SIG-M5 treated with dmso at 0.1 percent for 504 hours (cell line): ENCODE measurements at regions not wholly inside any gene's neighbourhood (a gene's known extent, or its start where the extent isn't known, plus 50 kb on each side); places are given as distances from the start of the nearest gene placed in this dataset.

ENCODE experiments used
- DNase-seq: peaks from one replicate; lab custom pipeline; 2025; ENCODE audit not compliant: unreplicated experiment; lab: John Stamatoyannopoulos, UW

GRCh38 chr9:126088336-126088735, 238.3 kb upstream of the MVB12B start:
- no peak for DNase-seq

GRCh38 chr9:126089789-126090188, 236.8 kb upstream of the MVB12B start:
- no peak for DNase-seq

- DNase-seq = no peak
Measured at GRCh38 chr9:126093771-126094170, 232.9 kb upstream of the MVB12B start.

- no peak for DNase-seq
Measured at GRCh38 chr9:126095546-126096190, 231.0 kb upstream of the MVB12B start.

- no peak for DNase-seq
Measured at GRCh38 chr9:126096340-126096739, 230.3 kb upstream of the MVB12B start.

GRCh38 chr9:126097679-126098078, 228.9 kb upstream of the MVB12B start:
- no peak for DNase-seq

- DNase-seq = no peak
Measured at GRCh38 chr9:126106404-126106803, 220.2 kb upstream of the MVB12B start.

GRCh38 chr9:126107693-126108092, 218.9 kb upstream of the MVB12B start:
- DNase-seq = no peak

GRCh38 chr9:126108240-126108639, 218.4 kb upstream of the MVB12B start:
- no peak for DNase-seq

- DNase-seq = no peak
Measured at GRCh38 chr9:126109575-126109974, 217.1 kb upstream of the MVB12B start.

- no peak for DNase-seq
Measured at GRCh38 chr9:126111556-126111955, 215.1 kb upstream of the MVB12B start.

- no peak for DNase-seq
Measured at GRCh38 chr9:126112135-126112720, 214.4 kb upstream of the MVB12B start.

GRCh38 chr9:126113176-126113575, 213.5 kb upstream of the MVB12B start:
- DNase-seq = no peak

- no peak for DNase-seq
Measured at GRCh38 chr9:126113756-126114408, 212.7 kb upstream of the MVB12B start.

GRCh38 chr9:126114409-126114760, 212.2 kb upstream of the MVB12B start:
- no peak for DNase-seq

- DNase-seq = no peak
Measured at GRCh38 chr9:126114850-126115460, 211.7 kb upstream of the MVB12B start.

- no peak for DNase-seq
Measured at GRCh38 chr9:126116351-126117157, 210.1 kb upstream of the MVB12B start.

GRCh38 chr9:126117158-126117425, 209.5 kb upstream of the MVB12B start:
- no peak for DNase-seq

- DNase-seq = no peak
Measured at GRCh38 chr9:126117631-126118030, 209.0 kb upstream of the MVB12B start.

GRCh38 chr9:126119731-126120130, 206.9 kb upstream of the MVB12B start:
- DNase-seq = no peak

GRCh38 chr9:126122901-126123616, 203.6 kb upstream of the MVB12B start:
- no peak for DNase-seq
